Erythroblast (primary cell): ENCODE measurements at regions not wholly inside any gene's neighbourhood (a gene's known extent, or its start where the extent isn't known, plus 50 kb on each side); places are given as distances from the start of the nearest gene placed in this dataset.

ENCODE experiments used
- GATA1 ChIP-seq: IDR thresholded peaks from 2 replicates; pipeline ENCODE4 v1.6.1; 2011; ENCODE audit warnings: low read depth, mild to moderate bottlenecking, control low read depth, low read length, moderate library complexity
- POLR2A ChIP-seq: IDR thresholded peaks from 2 replicates; pipeline ENCODE4 v1.6.1; 2011; ENCODE audit warnings: mild to moderate bottlenecking, low read length

GRCh38 chr3:166569589-166569988 lies 732.4 kb upstream of the BCHE start:
- no peak for TF ChIP-seq POLR2A
- no peak for TF ChIP-seq GATA1
